ENCODE measurements at regions not wholly inside any gene's neighbourhood (a gene's known extent, or its start where the extent isn't known, plus 50 kb on each side); places are given as distances from the start of the nearest gene placed in this dataset.
"Not testable (repeated sequence)": the region's sequence is repeated elsewhere in the genome, so short reads cannot be mapped to it uniquely, and the experiment has no call there.

DNA sequence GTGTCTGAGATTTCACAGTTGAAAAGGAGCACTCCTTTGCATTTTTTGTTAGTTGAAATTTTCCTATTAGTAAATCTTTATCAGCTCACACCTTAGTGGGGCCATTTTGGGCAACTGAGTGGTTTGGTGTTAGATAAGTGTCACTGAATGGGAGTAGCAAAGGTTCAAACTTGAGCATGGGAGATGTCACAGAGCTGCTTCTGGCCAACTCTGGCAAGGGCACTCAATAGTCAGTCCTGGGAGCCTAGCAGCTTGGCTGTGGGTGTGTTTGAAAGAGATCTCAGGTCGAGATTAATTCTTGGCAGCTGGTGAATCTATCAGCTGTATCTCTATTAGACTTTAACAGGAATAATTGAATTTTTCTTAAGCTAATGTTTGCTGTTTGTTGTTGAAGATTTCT lies 579.3 kb downstream of the EDEM1 start:
- DNase-seq, result no peak

- DNase-seq, result no peak
These were observed 579.8 kb downstream of the EDEM1 start for GRCh38 chr3:5767304-5767703.

DNA sequence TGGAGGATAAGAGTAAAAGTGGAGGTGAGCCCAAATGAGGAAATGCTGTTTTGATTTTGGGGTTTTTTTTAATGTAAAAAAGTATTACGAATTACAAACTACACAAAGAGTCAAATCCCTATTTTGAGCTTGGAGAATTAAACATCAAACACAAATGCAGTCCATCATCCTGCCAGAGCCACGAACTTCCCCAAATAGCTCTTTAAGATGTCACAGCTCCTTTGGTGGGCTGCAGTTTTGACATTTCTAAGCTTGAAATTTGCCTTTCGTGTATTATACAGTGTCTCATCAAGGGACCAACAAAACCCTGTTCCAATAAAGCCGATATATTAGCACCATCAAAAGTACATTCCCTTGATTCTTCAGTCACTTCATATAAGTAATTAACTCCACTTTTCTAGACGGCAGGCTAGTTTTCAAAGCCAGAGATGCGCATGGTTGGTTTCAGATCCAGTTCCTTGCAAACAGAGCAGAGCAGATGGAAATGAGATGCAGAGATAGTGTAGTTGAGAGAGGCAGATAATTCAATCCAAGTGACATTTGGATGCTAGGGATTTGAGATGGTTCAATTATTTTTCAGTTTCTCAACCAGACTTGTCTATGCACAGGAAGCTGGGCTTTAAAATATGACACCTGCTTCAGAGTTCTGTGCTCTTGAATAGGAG lies 580.9 kb downstream of the EDEM1 start:
- no peak for DNase-seq

DNA sequence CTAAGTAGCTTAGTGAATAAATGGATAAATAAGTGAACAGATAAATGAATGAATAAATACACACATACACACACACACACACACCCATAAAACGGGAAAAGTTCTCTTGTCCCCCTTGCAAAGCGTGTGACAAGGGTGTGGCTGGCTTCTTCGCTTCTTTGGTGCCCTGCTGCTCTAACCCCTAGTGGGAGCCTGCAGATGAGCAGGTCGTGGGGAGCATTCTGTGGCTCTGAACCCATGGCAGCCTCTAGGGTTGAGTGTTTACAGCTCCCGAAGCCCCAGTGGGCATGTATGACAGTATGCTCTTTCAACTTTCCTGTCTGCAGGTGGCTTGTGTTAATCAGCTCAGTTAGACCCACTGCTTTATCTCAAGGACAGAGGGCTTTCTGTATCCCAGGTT lies 582.3 kb downstream of the EDEM1 start:
- DNase-seq, result no peak

DNA sequence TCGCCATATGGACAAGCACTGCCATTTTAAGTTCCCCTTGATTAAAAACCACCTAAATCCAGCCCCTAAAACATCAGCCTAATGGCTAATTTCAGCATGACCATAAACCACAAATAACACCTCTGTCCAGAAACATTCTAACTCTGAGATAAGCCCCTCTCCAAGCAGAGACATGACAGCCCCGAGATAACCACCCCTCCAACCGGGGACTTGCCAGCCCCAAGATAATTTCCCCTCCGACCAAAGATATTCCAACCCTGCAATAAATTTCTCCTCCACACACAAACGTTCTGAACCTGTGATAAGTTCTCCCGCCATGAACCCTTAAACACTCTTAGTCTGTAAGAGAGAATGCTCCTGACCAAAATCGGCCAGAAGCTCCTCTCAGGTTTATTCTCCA lies 586.8 kb downstream of the EDEM1 start:
- no peak for DNase-seq

DNA sequence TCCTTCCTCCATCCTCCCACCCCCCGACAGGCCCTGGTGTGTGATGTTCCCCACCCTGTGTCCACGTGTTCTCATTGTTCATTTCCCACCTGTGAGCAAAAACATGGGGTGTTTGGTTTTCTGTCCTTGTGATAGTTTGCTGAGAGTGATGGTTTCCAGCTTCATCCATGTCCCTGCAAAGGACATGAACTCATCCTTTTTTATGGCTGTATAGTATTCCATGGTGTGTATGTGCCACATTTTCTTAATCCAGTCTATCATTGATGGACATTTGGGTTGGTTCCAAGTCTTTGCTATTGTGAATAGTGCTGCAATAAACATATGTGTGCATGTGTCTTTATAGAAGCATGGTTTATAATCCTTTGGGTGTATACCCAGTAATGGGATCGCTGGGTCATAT lies 587.6 kb downstream of the EDEM1 start:
- DNase-seq, result not testable (repeated sequence)

DNA sequence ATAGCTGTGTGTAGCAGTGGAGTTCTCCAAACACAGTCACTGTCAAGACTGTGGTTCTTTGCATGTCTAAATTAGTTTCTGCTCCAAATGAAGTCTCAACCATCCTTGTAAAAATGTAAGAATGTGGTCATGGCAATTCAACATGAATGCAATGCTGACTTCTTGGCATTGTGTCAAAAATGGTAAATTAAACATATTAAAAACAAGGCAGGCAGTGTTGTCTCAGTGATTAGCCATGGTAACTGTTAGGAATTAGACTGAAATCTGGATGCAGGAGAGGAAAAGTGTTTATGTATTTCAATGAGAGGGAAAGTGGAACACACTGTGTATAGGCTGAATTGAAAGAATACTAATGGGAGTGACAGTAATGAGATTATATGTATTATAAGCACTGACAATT lies 597.2 kb downstream of the EDEM1 start:
- peak; percentile 43 for DNase-seq

GRCh38 chr3:5787861-5788488 lies 600.5 kb downstream of the EDEM1 start:
- no peak for DNase-seq

- DNase-seq, result no peak
These were observed 601.0 kb downstream of the EDEM1 start for GRCh38 chr3:5788496-5788895.

DNA sequence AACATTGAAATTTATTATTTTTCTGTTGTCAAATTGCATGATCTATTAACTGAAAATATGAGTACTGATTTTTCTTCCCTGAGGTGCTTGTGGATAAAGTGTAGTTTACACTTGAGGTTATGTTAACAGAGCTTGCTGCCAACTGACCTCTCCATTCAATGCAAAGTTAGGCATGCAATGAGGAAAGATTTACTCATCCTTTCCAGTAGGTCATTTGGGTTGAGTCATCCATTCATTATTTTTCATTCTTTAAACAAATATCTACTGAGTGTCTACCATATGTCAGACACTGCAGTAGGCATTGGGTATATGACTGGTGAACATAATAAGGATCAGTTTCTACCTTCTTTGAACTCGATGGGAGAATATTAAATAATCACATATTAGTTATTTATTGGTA lies 604.1 kb downstream of the EDEM1 start:
- DNase-seq, result no peak

DNA sequence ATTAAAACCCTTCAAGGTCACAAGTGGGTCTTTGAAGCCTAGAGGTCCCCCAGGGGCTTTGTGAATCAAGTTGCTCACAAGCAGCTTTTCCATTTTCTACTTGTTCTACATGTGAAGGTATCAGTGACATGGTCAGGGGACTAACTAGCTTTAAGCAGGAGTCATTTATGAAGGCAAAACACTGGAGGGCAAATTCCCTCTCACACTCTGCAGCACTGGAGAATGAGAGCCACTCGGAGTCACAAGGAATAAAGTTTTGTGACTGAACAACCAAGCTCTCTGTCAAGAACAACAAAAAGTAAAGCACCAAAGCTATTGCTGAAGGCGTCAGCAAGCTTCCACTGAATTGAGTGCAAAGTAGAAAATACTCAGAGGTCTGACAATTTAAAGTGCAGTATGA lies 609.0 kb downstream of the EDEM1 start:
- no peak for DNase-seq

DNA sequence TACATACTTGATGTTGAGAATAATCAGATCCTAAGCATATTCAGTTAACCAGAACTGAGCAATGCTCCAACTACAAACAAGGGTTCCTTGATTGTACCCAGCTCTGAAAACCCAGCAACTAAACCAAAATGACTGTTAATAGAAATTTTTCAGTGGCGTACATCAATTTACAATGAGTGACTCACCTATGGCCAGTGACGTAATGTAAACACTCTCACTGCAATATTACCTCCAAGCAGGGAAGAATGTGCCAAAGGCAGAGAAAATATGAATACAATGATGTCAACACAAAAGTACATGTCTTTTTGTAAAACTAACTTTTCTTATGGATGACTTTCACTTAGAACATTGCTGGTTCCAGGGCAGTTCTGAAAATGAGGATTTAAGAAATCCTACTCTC lies 611.3 kb downstream of the EDEM1 start:
- no peak for DNase-seq

GRCh38 chr3:5799398-5799797 lies 611.9 kb downstream of the EDEM1 start:
- no peak for DNase-seq

DNA sequence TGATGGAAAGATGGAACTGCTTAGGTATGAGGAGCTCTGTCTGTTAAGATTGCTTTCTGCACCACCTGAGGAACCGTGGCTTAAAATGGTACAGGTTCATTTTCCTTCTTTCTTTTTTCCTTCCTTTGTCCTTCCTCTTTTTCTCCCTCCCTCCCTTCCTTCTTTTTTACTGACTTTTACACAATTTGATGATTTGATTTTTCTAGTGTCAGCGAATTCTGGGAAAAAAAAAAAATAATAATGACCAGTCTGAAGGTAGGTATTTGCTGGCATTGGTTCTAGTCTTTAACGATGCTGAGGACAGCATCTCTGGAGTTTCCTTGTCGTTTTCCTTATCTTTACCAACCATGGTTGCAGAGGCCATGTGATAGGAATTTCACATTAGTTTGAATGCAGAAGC lies 613.5 kb downstream of the EDEM1 start:
- DNase-seq, result no peak

DNA sequence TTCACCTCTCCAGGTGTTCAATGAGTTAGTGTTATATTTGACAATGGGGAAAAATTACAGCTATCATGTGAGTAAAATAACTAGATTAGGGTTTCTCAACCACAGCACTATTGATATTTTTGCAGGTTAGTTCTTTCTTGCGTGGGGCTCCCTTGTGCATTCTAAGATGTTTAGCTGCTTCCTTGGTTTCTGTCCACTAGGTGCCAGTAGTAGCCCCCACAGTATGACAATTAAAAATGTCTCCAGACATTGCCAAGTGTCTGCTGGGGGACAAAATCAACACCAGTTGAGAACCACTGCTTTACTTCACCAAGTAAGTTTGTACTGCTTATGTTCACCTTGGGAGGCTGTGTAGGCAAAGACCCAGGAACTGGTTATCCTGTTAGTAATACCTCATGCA lies 618.7 kb downstream of the EDEM1 start:
- DNase-seq, result no peak

DNA sequence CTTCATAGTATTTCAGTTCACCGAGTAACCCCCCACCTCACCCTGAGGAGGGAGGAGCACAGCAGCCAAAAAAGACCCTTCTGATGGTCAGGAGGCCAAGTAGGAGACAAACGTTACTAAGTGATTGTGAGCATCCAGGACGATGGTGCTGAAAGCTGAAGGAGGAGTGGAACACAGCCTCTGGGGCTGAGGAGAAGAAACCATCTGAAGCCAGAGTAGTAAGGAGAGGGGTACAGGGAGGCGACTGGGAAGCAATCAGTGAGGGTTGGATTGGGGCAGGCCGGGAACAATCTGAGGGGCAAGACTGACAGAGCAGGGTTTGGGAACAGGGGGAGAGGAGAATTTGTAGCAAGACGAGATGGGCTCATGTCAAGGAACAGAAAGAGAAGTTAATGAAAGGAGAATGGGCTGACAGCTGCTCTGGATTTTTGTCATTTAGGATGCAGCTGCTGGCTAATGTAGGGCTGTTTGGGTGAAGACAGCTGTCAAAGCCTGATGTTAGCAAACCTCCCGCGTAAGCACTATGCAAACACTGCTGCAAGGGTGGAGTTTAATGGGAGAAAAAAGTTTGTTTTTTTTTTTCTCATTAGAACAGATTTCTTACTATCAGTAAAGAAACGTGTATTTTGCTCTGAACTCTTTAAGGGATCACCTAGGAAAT lies 622.2 kb downstream of the EDEM1 start:
- no peak for DNase-seq

- no peak for DNase-seq
These were observed 623.5 kb downstream of the EDEM1 start for GRCh38 chr3:5811016-5811415.

DNA sequence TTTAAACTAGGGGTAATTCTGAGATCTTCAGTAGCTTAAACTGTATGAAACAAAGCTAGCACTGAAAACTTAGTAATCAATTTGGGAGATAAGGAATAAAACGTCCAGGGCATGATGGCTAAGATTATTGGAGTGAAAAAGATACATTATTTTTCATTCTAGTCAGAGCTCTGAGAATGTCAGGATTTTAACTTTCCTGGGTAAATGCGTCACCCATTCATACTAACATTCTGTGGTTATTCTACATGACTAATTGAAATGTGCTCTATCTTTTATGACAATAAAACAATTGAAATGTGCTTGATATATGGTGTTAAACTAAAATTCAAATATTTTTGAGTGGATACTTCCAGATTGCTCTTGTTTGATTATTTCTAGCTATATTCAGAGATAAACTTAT lies 626.0 kb downstream of the EDEM1 start:
- DNase-seq, result no peak

GRCh38 chr3:5822843-5823242 lies 635.3 kb downstream of the EDEM1 start:
- no peak for DNase-seq

DNA sequence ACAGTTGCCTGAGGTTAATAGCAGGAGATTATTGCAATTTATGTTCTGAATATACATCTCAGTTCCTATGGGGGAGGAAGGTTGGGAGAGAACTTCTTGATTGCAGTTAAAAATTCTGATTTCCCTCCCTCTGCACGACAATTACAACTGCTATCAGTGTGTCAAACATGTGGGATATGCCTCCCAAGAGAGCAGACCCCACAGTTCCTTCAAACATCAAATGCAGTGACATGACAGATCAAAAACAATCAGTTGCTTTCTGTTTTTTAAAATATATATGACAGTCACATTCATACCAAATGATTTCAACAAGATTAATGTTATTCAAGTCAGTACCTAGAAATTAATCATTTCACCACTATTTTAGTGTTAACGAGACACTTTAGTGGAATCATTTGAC lies 639.0 kb downstream of the EDEM1 start:
- no peak for DNase-seq

- DNase-seq, result no peak
These were observed 640.7 kb downstream of the EDEM1 start for GRCh38 chr3:5828251-5828650.

DNA sequence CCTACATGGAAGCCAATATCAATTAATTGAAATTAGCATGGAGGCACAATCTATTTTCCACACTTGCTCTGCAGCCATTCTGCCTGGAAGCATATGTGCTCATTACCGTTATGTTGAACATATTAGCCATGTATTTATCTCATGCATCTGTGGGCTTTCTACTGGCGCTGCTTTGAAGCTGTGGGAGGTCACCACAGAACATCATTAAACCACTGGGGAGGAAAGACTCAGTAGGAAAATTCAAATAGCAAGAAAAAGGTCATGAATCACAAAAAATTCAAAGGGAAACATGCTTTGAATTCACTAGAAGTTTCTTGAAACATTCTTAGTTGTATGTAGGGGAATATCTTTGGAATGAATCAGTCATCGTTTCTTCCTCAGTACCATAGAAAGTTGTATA lies 652.5 kb downstream of the EDEM1 start:
- no peak for DNase-seq

- DNase-seq, result no peak
These were observed 654.1 kb downstream of the EDEM1 start for GRCh38 chr3:5841599-5841998.

DNA sequence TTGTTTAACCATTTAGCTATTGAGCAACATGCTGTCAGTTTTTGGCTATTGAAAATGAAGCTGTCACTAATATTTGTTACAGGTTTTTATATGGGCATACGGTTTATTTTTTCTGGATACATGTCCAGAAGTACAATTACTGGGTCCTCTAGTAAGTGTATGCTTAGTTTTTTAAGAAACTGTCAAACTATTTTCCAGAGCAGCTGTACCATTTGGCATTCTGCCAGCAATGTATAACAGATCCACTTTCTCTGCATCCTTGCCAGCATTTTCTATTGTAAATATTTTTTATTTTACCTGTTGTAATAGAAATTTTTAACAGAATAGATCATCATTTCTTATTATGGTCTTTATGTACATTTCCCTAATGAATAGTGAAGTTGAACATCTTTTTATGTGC lies 658.8 kb downstream of the EDEM1 start:
- DNase-seq, result no peak

GRCh38 chr3:5861151-5861550 lies 673.6 kb downstream of the EDEM1 start:
- DNase-seq, result no peak

All from COR-L47 (cell line).